ENCODE measurements at regions not wholly inside any gene's neighbourhood (a gene's known extent, or its start where the extent isn't known, plus 50 kb on each side); places are given as distances from the start of the nearest gene placed in this dataset.

DNA sequence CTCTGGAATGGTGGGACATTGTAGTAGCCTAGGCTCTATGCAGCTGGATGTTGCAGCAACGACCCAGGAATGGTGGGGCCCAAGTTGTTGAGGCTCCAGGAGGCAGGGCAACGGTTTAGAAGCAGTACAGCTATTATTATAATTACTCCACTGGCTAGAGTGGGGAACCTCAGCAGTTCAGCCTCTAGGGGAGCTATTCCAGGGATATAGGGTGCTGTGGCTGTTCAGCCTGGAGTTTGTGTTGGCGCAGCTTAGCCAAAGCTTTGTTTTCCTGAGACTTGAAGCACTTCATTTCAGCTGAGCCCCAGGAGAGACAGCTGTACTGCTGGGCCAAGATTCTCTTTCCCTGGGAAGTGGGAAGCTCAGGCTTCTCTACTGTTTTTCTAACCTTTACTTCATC is 1023.0 kb upstream of the ATXN7L3B start:
- POLR2A ChIA-PET: no interaction called here
- TF ChIP-seq SIN3A (IDR thresholded peaks at IDR 0.05; ENCODE audit: borderline replicate concordance, insufficient read depth, low read depth, low read length): no peak
- no peaks in the 10 kb centered on the region for H3K27me3 ChIP-seq (ENCODE audit: control insufficient read depth, insufficient read depth, low read length)
- DNase-seq (ENCODE audit: low read depth, low spot score): no peak
- H3K4me3 ChIP-seq (ENCODE audit: low read depth in 2 of 2, low read length in 2 of 2): no peak overlapping the region
- H3K4me1 ChIP-seq (ENCODE audit: control insufficient read depth, insufficient read depth, low read length): no peaks in the 10 kb centered on the region
- no peak for ATAC-seq
- no peak overlapping the region for H3K27ac ChIP-seq (ENCODE audit: low read length)
- CTCF ChIA-PET: interaction anchor here (0.6 kb wide), 1 partner anchor 599 kb away, joined by 3 read pairs; no protein-coding TSS in a partner anchor
- in situ Hi-C loops (cut with HindIII; ENCODE audit: low pct_unique_long_range_greater_than_20kb, low sequenced_read_pairs): no loop called here
- intact Hi-C loops (cut with micrococcal nuclease; ENCODE audit: unreplicated experiment): no loop called here
- BruUV-seq (replicated peaks): no TSS peak
- no peaks in the 10 kb centered on the region for H3K36me3 ChIP-seq (ENCODE audit: control insufficient read depth, insufficient read depth, low read length)
- H3K9me3 ChIP-seq (ENCODE audit: control insufficient read depth, insufficient read depth, low read depth, low read length): no peaks in the 10 kb centered on the region

DNA sequence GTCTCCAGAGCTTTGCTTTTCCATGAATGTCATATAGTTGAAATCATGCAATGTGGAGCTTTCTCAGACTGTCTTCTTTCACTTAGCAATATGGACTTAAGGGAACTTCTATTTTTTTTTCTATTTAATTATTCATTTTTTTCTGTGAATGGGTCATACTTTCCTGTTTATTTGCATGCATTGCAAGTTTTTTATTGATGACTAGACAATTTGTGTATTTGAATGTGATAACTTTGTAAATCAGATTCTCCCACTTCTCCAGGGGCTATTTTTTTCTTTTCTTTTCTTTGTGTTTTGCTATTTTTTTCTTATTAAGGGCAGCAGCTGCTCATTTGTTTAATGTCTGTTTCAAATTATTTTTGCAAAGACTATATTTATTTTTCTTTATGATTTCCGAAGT is 1019.8 kb upstream of the ATXN7L3B start:
- H3K4me1 ChIP-seq (ENCODE audit: control insufficient read depth, insufficient read depth, low read length): no peaks in the 10 kb centered on the region
- TF ChIP-seq SIN3A (IDR thresholded peaks at IDR 0.05; ENCODE audit: borderline replicate concordance, insufficient read depth, low read depth, low read length) (no peak), TCF7L2 (IDR thresholded peaks at IDR 0.05; ENCODE audit: low read depth, low read length) (no peak), POLR2AphosphoS5 (IDR thresholded peaks at IDR 0.05; ENCODE audit: low read depth, low read length) (no peak)
- TF ChIP-seq, protein P1, sequence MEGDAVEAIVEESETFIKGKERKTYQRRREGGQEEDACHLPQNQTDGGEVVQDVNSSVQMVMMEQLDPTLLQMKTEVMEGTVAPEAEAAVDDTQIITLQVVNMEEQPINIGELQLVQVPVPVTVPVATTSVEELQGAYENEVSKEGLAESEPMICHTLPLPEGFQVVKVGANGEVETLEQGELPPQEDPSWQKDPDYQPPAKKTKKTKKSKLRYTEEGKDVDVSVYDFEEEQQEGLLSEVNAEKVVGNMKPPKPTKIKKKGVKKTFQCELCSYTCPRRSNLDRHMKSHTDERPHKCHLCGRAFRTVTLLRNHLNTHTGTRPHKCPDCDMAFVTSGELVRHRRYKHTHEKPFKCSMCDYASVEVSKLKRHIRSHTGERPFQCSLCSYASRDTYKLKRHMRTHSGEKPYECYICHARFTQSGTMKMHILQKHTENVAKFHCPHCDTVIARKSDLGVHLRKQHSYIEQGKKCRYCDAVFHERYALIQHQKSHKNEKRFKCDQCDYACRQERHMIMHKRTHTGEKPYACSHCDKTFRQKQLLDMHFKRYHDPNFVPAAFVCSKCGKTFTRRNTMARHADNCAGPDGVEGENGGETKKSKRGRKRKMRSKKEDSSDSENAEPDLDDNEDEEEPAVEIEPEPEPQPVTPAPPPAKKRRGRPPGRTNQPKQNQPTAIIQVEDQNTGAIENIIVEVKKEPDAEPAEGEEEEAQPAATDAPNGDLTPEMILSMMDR (IDR thresholded peaks at IDR 0.05): no peak
- TF ChIP-seq, protein P2, sequence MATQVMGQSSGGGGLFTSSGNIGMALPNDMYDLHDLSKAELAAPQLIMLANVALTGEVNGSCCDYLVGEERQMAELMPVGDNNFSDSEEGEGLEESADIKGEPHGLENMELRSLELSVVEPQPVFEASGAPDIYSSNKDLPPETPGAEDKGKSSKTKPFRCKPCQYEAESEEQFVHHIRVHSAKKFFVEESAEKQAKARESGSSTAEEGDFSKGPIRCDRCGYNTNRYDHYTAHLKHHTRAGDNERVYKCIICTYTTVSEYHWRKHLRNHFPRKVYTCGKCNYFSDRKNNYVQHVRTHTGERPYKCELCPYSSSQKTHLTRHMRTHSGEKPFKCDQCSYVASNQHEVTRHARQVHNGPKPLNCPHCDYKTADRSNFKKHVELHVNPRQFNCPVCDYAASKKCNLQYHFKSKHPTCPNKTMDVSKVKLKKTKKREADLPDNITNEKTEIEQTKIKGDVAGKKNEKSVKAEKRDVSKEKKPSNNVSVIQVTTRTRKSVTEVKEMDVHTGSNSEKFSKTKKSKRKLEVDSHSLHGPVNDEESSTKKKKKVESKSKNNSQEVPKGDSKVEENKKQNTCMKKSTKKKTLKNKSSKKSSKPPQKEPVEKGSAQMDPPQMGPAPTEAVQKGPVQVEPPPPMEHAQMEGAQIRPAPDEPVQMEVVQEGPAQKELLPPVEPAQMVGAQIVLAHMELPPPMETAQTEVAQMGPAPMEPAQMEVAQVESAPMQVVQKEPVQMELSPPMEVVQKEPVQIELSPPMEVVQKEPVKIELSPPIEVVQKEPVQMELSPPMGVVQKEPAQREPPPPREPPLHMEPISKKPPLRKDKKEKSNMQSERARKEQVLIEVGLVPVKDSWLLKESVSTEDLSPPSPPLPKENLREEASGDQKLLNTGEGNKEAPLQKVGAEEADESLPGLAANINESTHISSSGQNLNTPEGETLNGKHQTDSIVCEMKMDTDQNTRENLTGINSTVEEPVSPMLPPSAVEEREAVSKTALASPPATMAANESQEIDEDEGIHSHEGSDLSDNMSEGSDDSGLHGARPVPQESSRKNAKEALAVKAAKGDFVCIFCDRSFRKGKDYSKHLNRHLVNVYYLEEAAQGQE (IDR thresholded peaks at IDR 0.05; ENCODE audit: insufficient read depth in 1 of 2, low read depth in 2 of 2, low read length in 1 of 2): no peak
- no peaks in the 10 kb centered on the region for H3K27me3 ChIP-seq (ENCODE audit: control insufficient read depth, insufficient read depth, low read length)
- in situ Hi-C loops (cut with HindIII; ENCODE audit: low pct_unique_long_range_greater_than_20kb, low sequenced_read_pairs) (no loop called here), intact Hi-C loops (cut with micrococcal nuclease; ENCODE audit: unreplicated experiment) (no loop called here)
- no peak for ATAC-seq
- CTCF ChIA-PET: no interaction called here
- BruUV-seq (replicated peaks): no TSS peak
- no peaks in the 10 kb centered on the region for H3K36me3 ChIP-seq (ENCODE audit: control insufficient read depth, insufficient read depth, low read length)
- H3K27ac ChIP-seq (ENCODE audit: low read length): no peak overlapping the region
- POLR2A ChIA-PET: no interaction called here
- H3K4me3 ChIP-seq (ENCODE audit: low read depth in 2 of 2, low read length in 2 of 2): no peak overlapping the region
- H3K9me3 ChIP-seq (ENCODE audit: control insufficient read depth, insufficient read depth, low read depth, low read length): peaks cover 5% of the 10 kb centered on the region; the same call in 1 of the 2 replicates
- no peak for DNase-seq (ENCODE audit: low read depth, low spot score)

DNA sequence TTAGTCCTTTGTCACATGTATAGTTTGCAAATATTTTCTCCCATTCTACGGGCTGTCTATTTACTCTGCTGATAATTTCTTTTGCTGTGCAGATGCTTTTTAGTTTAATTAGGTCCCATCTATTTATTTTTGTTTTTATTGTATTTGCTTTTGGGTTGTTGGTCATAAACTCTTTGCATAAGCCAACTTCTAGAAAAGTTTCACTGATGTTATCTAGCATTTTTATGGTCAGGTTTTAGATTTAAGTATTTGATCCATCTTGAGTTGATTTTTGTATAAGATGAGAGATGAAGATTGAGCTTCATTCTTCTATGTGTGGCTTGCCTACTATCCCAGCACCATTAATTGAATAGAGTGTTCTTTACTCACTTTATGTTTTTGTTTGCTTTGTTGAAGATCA is 1008.4 kb upstream of the ATXN7L3B start:
- Histone ChIP-seq H3K27ac (ENCODE audit: low read length) (no peak overlapping the region), H3K9me3 (ENCODE audit: control insufficient read depth, insufficient read depth, low read depth, low read length) (peaks cover 5% of the 10 kb centered on the region; the same call in 1 of the 2 replicates), H3K36me3 (ENCODE audit: control insufficient read depth, insufficient read depth, low read length) (no peaks in the 10 kb centered on the region; the same call in 1 of the 2 replicates), H3K4me1 (ENCODE audit: control insufficient read depth, insufficient read depth, low read length) (no peaks in the 10 kb centered on the region), H3K27me3 (ENCODE audit: control insufficient read depth, insufficient read depth, low read length) (no peaks in the 10 kb centered on the region), H3K4me3 (ENCODE audit: low read depth in 2 of 2, low read length in 2 of 2) (no peak overlapping the region)
- no TSS peak for BruUV-seq (replicated peaks)
- ChIA-PET POLR2A (no interaction called here), CTCF (no interaction called here)
- DNase-seq (ENCODE audit: low read depth, low spot score) (no peak), ATAC-seq (no peak)
- intact Hi-C loops (cut with micrococcal nuclease; ENCODE audit: unreplicated experiment): no loop called here
- TF ChIP-seq SIN3A (IDR thresholded peaks at IDR 0.05; ENCODE audit: borderline replicate concordance, insufficient read depth, low read depth, low read length) (no peak), TCF7L2 (IDR thresholded peaks at IDR 0.05; ENCODE audit: low read depth, low read length) (no peak), POLR2AphosphoS5 (IDR thresholded peaks at IDR 0.05; ENCODE audit: low read depth, low read length) (no peak)
- TF ChIP-seq, protein P1 (IDR thresholded peaks at IDR 0.05): no peak
- TF ChIP-seq, protein P2 (IDR thresholded peaks at IDR 0.05; ENCODE audit: insufficient read depth in 1 of 2, low read depth in 2 of 2, low read length in 1 of 2): no peak
- in situ Hi-C loops (cut with HindIII; ENCODE audit: low pct_unique_long_range_greater_than_20kb, low sequenced_read_pairs): no loop called here

Data from Panc1 (cell line).